Parathyroid adenoma (tissue), 2 donors: ENCODE measurements at regions not wholly inside any gene's neighbourhood (a gene's known extent, or its start where the extent isn't known, plus 50 kb on each side); places are given as distances from the start of the nearest gene placed in this dataset.

ENCODE experiments used
- H2AFZ ChIP-seq: fragments of 300-600 bp; sonication (generic); one replicate; pipeline ENCODE4 v1.7.0; 2017; ENCODE audit warnings: antibody characterized with exemption, mild to moderate bottlenecking
- H3K27ac ChIP-seq: fragments of 300-600 bp; sonication (generic); one replicate; pipeline ENCODE4 v1.7.0; 2017
- H3K27me3 ChIP-seq: fragments of 300-600 bp; sonication (generic); one replicate; pipeline ENCODE4 v1.7.0; 2017; ENCODE audit warnings: low read length; ENCODE audit not compliant: control insufficient read depth, insufficient read depth
- H3K36me3 ChIP-seq: fragments of 300-600 bp; sonication (generic); one replicate; pipeline ENCODE4 v1.7.0; 2017; ENCODE audit warnings: low read length; ENCODE audit not compliant: control insufficient read depth, insufficient read depth
- H3K4me1 ChIP-seq: fragments of 300-600 bp; sonication (generic); one replicate; pipeline ENCODE4 v1.7.0; 2017; ENCODE audit warnings: control low read depth
- H3K4me2 ChIP-seq: fragments of 300-600 bp; sonication (generic); one replicate; pipeline ENCODE4 v1.7.0; 2017; ENCODE audit warnings: low read length
- H3K4me3 ChIP-seq: fragments of 300-600 bp; sonication (generic); one replicate; pipeline ENCODE4 v1.7.0; 2017; ENCODE audit warnings: low read depth, low read length
- H3K79me2 ChIP-seq: fragments of 300-600 bp; sonication (generic); one replicate; pipeline ENCODE4 v1.7.0; 2017; ENCODE audit warnings: control low read depth
- H3K9ac ChIP-seq: fragments of 300-600 bp; sonication (generic); one replicate; pipeline ENCODE4 v1.7.0; 2017; ENCODE audit warnings: mild to moderate bottlenecking
- H3K9me3 ChIP-seq: fragments of 300-600 bp; sonication (generic); one replicate; pipeline ENCODE4 v1.7.0; 2017; ENCODE audit warnings: low read length; ENCODE audit not compliant: control insufficient read depth
- TF ChIP-seq, protein P1 (sequence below): fragments of 300-600 bp; sonication (generic); IDR thresholded peaks from one replicate; pipeline ENCODE4 v1.7.0; 2017; ENCODE audit warnings: antibody characterized with exemption, mild to moderate bottlenecking
- donor health status: primary hyperparathyroidism.

DNA sequence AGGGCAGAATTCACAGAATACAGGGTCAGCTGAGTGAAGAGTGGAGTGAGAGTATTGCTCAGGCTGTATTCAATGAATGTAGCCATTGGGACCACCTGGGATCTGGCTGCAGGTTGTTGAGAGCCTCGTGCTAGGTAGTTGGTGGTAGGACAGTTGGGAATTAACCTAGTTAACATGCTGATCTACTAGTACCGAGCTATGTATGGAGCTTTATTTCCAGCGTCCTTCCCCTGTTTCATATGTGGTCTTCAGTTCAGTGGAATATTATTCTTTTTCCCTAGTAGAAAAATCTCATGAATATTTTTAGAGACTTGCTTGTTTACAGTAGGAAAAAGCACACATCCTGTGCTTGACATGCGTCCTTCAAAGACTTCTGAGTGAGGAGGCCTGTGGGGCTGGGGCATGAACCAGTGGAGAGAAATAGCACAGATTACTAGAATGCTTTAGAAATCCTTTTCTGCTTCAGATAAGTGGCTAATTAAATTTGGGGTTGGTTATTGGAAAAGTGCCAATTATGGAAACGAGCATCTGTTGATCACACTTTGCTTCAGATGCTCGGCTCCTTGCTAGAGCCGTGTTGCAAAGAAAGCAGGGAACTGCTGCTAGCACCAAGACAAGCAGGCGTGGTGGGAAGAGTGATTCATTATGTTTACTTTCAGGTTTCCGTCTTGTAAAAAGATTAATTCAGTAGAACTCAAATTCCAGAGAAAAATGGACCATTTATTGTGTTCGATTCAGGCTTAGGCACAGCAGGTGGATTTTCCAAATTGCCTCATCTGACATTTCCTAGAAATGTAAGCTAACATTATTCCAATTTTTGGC lies 53.6 kb downstream of the ARF6 start:
- H3K36me3 ChIP-seq, result no peaks in the 10 kb centered on the region
- TF ChIP-seq, protein P1, sequence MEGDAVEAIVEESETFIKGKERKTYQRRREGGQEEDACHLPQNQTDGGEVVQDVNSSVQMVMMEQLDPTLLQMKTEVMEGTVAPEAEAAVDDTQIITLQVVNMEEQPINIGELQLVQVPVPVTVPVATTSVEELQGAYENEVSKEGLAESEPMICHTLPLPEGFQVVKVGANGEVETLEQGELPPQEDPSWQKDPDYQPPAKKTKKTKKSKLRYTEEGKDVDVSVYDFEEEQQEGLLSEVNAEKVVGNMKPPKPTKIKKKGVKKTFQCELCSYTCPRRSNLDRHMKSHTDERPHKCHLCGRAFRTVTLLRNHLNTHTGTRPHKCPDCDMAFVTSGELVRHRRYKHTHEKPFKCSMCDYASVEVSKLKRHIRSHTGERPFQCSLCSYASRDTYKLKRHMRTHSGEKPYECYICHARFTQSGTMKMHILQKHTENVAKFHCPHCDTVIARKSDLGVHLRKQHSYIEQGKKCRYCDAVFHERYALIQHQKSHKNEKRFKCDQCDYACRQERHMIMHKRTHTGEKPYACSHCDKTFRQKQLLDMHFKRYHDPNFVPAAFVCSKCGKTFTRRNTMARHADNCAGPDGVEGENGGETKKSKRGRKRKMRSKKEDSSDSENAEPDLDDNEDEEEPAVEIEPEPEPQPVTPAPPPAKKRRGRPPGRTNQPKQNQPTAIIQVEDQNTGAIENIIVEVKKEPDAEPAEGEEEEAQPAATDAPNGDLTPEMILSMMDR, result no peak
- no peaks in the 10 kb centered on the region for H3K4me1 ChIP-seq
- H3K27ac ChIP-seq, result no peak overlapping the region
- no peaks in the 10 kb centered on the region for H3K79me2 ChIP-seq
- H3K27me3 ChIP-seq, result no peaks in the 10 kb centered on the region
- no peaks in the 10 kb centered on the region for H3K9me3 ChIP-seq
- H3K4me3 ChIP-seq, result no peak overlapping the region
- H3K9ac ChIP-seq, result no peak overlapping the region
- no peak overlapping the region for H3K4me2 ChIP-seq
- H2AFZ ChIP-seq, result no peak overlapping the region

DNA sequence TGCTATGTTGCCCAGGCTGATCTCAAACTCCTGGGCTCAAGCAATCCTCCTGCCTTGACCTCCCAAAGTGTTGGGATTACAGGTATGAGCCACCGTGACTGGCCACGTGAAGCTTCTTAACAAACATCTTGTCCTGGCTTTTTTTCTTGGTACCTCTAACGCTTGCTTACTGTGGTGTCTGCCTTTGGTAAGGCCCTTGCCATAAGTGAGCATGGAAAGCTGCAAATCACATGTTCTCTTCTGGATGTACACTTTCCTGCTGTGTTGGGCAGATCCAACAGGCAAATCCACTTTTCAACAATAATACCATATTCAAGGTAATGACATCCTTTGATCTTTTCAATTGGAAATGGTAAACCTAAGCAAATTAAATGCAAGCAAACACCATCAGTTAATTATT lies 54.6 kb downstream of the ARF6 start:
- Histone ChIP-seq H3K4me2 (no peak overlapping the region), H3K9me3 (no peaks in the 10 kb centered on the region), H3K79me2 (no peaks in the 10 kb centered on the region), H3K27me3 (no peaks in the 10 kb centered on the region), H2AFZ (no peak overlapping the region), H3K4me1 (no peaks in the 10 kb centered on the region), H3K36me3 (no peaks in the 10 kb centered on the region), H3K4me3 (no peak overlapping the region), H3K27ac (no peak overlapping the region), H3K9ac (no peak overlapping the region)
- TF ChIP-seq, protein P1, result no peak

DNA sequence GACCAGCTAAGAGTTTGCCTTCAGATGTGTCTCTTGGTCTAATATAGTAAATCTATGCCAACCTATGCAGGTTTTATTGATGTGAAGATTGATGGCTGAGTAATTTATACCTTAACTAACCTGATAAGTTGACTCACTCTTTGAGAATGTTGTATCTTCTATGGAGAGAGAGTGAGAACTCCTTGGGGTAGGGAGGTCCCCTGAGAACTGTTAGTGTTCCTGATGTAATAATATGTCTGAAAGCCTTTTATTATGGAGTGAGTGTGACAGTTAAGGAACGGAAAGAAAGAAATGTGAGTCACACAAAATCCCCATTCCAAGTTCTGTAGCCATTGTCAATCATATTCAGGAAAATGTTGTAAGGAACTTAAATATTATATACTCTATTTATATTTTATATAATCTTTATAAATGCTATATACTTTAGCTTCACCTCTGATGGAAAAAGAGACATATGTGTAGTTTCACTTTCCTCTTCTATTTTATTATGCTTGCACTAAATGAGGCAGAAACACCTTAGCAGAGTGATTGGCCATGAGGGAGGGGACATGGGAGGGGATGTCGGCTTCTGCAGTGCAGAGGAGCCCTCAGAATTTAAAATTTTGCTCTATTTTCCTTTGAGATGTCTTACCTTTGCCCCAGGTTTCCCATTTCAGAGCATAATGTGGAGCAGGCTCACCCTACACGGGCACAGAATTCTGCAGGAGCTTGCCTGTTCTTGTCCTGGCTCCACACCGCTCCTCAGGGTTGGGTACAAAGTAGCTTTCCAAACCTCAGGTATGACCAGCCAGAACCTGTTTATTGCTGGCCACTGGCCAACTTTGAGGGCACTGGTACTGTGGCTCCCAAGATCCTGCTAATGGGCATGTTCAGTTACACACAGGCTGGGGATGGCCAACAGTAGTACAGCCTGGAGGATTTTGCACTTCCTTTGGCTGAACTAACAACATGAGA lies 57.7 kb downstream of the ARF6 start:
- H3K9me3 ChIP-seq, result no peaks in the 10 kb centered on the region
- no peak overlapping the region for H3K4me2 ChIP-seq
- H3K9ac ChIP-seq, result no peak overlapping the region
- TF ChIP-seq, protein P1, result no peak
- no peak overlapping the region for H3K27ac ChIP-seq
- H3K4me1 ChIP-seq, result no peaks in the 10 kb centered on the region
- H2AFZ ChIP-seq, result no peak overlapping the region
- no peaks in the 10 kb centered on the region for H3K79me2 ChIP-seq
- H3K36me3 ChIP-seq, result no peaks in the 10 kb centered on the region
- H3K4me3 ChIP-seq, result no peak overlapping the region
- H3K27me3 ChIP-seq, result no peaks in the 10 kb centered on the region

DNA sequence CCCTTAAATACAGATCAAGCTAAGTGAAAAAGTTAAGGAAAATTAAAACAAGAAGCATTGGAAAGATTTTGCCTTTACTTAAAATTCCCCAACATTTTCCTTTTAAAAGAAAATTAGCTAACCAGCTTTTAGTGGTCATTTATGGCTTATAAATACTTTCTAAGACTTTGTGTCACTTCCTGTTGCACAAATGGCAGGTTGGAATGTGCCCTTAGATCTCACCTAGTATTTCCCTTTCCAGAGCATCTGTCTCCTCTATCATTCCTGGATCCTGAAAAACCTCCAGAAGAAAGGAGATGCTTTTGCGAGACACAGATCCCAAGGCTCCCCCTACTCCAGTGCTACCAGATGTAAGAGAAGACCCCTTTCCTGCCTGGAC lies 58.3 kb downstream of the ARF6 start:
- Histone ChIP-seq H3K9ac (no peak overlapping the region), H2AFZ (no peak overlapping the region), H3K36me3 (no peaks in the 10 kb centered on the region), H3K4me1 (no peaks in the 10 kb centered on the region), H3K79me2 (no peaks in the 10 kb centered on the region), H3K4me2 (no peak overlapping the region), H3K27me3 (no peaks in the 10 kb centered on the region), H3K4me3 (no peak overlapping the region), H3K27ac (no peak overlapping the region), H3K9me3 (no peaks in the 10 kb centered on the region)
- TF ChIP-seq, protein P1, result no peak
